ENCODE measurements at regions not wholly inside any gene's neighbourhood (a gene's known extent, or its start where the extent isn't known, plus 50 kb on each side); places are given as distances from the start of the nearest gene placed in this dataset.
A peak's percentile ranks its signal among the peaks of the same experiment; 100 is the strongest.
"Not testable (repeated sequence)": the region's sequence is repeated elsewhere in the genome, so short reads cannot be mapped to it uniquely, and the experiment has no call there.

DNA sequence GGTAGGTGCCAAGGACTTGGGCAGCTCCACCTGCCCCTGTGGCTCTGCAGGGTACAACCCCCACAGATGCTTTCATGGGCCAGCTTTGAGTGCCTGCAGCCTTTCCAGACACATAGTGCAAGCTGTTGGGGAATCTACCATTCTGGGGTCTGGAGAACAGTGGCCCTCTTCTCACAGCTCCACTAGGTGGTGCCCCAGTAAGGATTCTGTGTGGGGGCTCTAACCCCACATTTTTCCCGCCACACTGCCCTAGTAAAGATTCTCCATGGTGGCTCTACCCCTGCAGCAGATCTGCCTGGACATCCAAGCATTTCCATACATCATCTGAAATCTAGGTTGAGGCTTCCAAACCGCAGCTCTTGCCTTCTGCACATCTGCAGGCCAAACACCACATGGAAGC is 149.7 kb upstream of the FNDC3A start:
- Mint-ChIP-seq H3K4me1 (peaks cover 20 to 23% of the 10 kb centered on the region in 2 donors), H3K36me3 (peaks cover 9% of the 10 kb centered on the region), H3K27me3 (ENCODE audit: low read depth in 2 of 2) (peaks cover 23 to 47% of the 10 kb centered on the region in 2 donors), H3K27ac (no peak overlapping the region), H3K4me3 (no peak overlapping the region), H3K9me3 (peaks cover 5 to 6% of the 10 kb centered on the region in 2 donors)
- Histone ChIP-seq H3K36me3 (ENCODE audit: control insufficient read depth, insufficient read depth, low read length) (no peaks in the 10 kb centered on the region), H3K27ac (ENCODE audit: low read length) (no peak overlapping the region), H3K4me3 (ENCODE audit: low read length) (no peak overlapping the region), H3K9me3 (ENCODE audit: control insufficient read depth, insufficient read depth, low read length) (peaks cover 11% of the 10 kb centered on the region), H3K27me3 (ENCODE audit: control insufficient read depth, insufficient read depth, low read length) (peaks cover 4% of the 10 kb centered on the region), H3K4me1 (ENCODE audit: control insufficient read depth, insufficient read depth, low read length) (no peaks in the 10 kb centered on the region)
- no peak for DNase-seq
- no peak for ATAC-seq
- 98% methylated on average over 2 of the region's 2 CpGs for WGBS (ENCODE audit: insufficient coverage)
- intact Hi-C loops (cut with micrococcal nuclease) = no loop called here
- no peak for TF ChIP-seq CTCF (IDR thresholded peaks at IDR 0.05)

GRCh38 chr13:48826922-48827454 is 148.7 kb upstream of the FNDC3A start:
- DNase-seq, H3K27ac Mint-ChIP-seq: not testable (repeated sequence)
- WGBS (ENCODE audit: insufficient coverage) = 47% methylated on average over 2 of the region's 2 CpGs

GRCh38 chr13:48827709-48828108 is 148.0 kb upstream of the FNDC3A start:
- H3K27ac Mint-ChIP-seq = no peak overlapping the region
- peaks cover 5 to 6% of the 10 kb centered on the region in 2 donors for H3K9me3 Mint-ChIP-seq
- peaks cover 27 to 40% of the 10 kb centered on the region in 2 donors for H3K27me3 Mint-ChIP-seq (ENCODE audit: low read depth in 2 of 2)
- peaks cover 11% of the 10 kb centered on the region for H3K9me3 ChIP-seq (ENCODE audit: control insufficient read depth, insufficient read depth, low read length)
- no peaks in the 10 kb centered on the region for H3K4me1 ChIP-seq (ENCODE audit: control insufficient read depth, insufficient read depth, low read length)
- H3K36me3 Mint-ChIP-seq = peaks cover 9% of the 10 kb centered on the region
- H3K27me3 ChIP-seq (ENCODE audit: control insufficient read depth, insufficient read depth, low read length) = peaks cover 4% of the 10 kb centered on the region
- DNase-seq (no peak), ATAC-seq (no peak)
- H3K4me1 Mint-ChIP-seq = peaks cover 20 to 23% of the 10 kb centered on the region in 2 donors
- 100% methylated on average over 1 of the region's 2 CpGs for WGBS (ENCODE audit: insufficient coverage)
- no peak overlapping the region for H3K4me3 Mint-ChIP-seq
- no peak overlapping the region for H3K4me3 ChIP-seq (ENCODE audit: low read length)
- no peak for TF ChIP-seq CTCF (IDR thresholded peaks at IDR 0.05)
- H3K36me3 ChIP-seq (ENCODE audit: control insufficient read depth, insufficient read depth, low read length) = no peaks in the 10 kb centered on the region
- intact Hi-C loops (cut with micrococcal nuclease) = no loop called here
- H3K27ac ChIP-seq (ENCODE audit: low read length) = no peak overlapping the region

More at GRCh38 chr13:48826922-48827454, 148.7 kb upstream of the FNDC3A start:
- ATAC-seq; intact Hi-C loops (cut with micrococcal nuclease); H3K36me3 Mint-ChIP-seq; H3K4me3 ChIP-seq (ENCODE audit: low read length); H3K4me3 Mint-ChIP-seq; H3K27me3 ChIP-seq (ENCODE audit: control insufficient read depth, insufficient read depth, low read length); H3K4me1 ChIP-seq (ENCODE audit: control insufficient read depth, insufficient read depth, low read length); H3K9me3 Mint-ChIP-seq; H3K36me3 ChIP-seq (ENCODE audit: control insufficient read depth, insufficient read depth, low read length); H3K27ac ChIP-seq (ENCODE audit: low read length): not testable (repeated sequence)
- peaks cover 11% of the 10 kb centered on the region for H3K9me3 ChIP-seq (ENCODE audit: control insufficient read depth, insufficient read depth, low read length)
- peaks cover 23 to 40% of the 10 kb centered on the region in 2 donors for H3K27me3 Mint-ChIP-seq (ENCODE audit: low read depth in 2 of 2)
- peaks cover 20 to 23% of the 10 kb centered on the region in 2 donors for H3K4me1 Mint-ChIP-seq

- Histone ChIP-seq H3K27ac (ENCODE audit: low read length) (no peak overlapping the region), H3K9me3 (ENCODE audit: control insufficient read depth, insufficient read depth, low read length) (peaks cover 11% of the 10 kb centered on the region), H3K4me1 (ENCODE audit: control insufficient read depth, insufficient read depth, low read length) (no peaks in the 10 kb centered on the region), H3K36me3 (ENCODE audit: control insufficient read depth, insufficient read depth, low read length) (no peaks in the 10 kb centered on the region), H3K4me3 (ENCODE audit: low read length) (no peak overlapping the region), H3K27me3 (ENCODE audit: control insufficient read depth, insufficient read depth, low read length) (peaks cover 4% of the 10 kb centered on the region)
- 13% methylated on average over 1 of the region's 2 CpGs for WGBS (ENCODE audit: insufficient coverage)
- H3K4me3 Mint-ChIP-seq = peak overlapping the region; percentile 51
- H3K9me3 Mint-ChIP-seq = peaks cover 5 to 6% of the 10 kb centered on the region in 2 donors
- peak in 1 of 2 donors; percentile 10 for DNase-seq
- intact Hi-C loops (cut with micrococcal nuclease) = no loop called here
- no peak for TF ChIP-seq CTCF (IDR thresholded peaks at IDR 0.05)
- H3K27ac Mint-ChIP-seq = peak overlapping the region in 1 of 2 donors; percentile 18
- H3K4me1 Mint-ChIP-seq = peaks cover 20 to 23% of the 10 kb centered on the region in 2 donors
- H3K27me3 Mint-ChIP-seq (ENCODE audit: low read depth in 2 of 2) = peaks cover 27 to 40% of the 10 kb centered on the region in 2 donors
- peaks cover 9% of the 10 kb centered on the region for H3K36me3 Mint-ChIP-seq
- ATAC-seq = peak in 1 of 3 donors; percentile 22
These were observed 146.7 kb upstream of the FNDC3A start for GRCh38 chr13:48828962-48829411.

All from natural killer cell (primary cell).